Spleen (tissue), 7 donors: ENCODE measurements at regions not wholly inside any gene's neighbourhood (a gene's known extent, or its start where the extent isn't known, plus 50 kb on each side); places are given as distances from the start of the nearest gene placed in this dataset.

ENCODE experiments used
- POLR2A ChIP-seq, 3 donors: fragments of 450-650 bp; IDR thresholded peaks; one replicate each; pipeline ENCODE4 v1.5.1; 2017; ENCODE audit warnings: antibody characterized with exemption in 3 of 3, mild to moderate bottlenecking in 1 of 3
- POLR2AphosphoS5 ChIP-seq, 3 donors: sonication (generic); formaldehyde crosslinking; IDR thresholded peaks; one replicate each; pipeline ENCODE4 v1.5.1; 2017; ENCODE audit warnings: antibody characterized with exemption in 3 of 3
- TF ChIP-seq, protein P1 (sequence below), 11 experiments: fragments of 200-600 bp in 7 of 11; fragments of 450-650 bp in 4 of 11; sonication (generic) in 4 of 11; IDR thresholded peaks in 8 of 11; conservative IDR thresholded peaks in 3 of 11; 1 replicate in 7 of 11; 2 replicates in 4 of 11; pipeline versions ENCODE4 v1.4.0 to v1.8.0; 2016 to 2021; ENCODE audit warnings: antibody characterized with exemption in 11 of 11, inconsistent platforms in 4 of 11, mild to moderate bottlenecking in 1 of 11
- donor health status: DM: no; HTN: no; CAD: no; lungs with moderate emphysema.
- donor health status: DM: no; HTN: no; CAD: no.
- donor health status: DM: no; HTN: no; CAD: no.

DNA sequence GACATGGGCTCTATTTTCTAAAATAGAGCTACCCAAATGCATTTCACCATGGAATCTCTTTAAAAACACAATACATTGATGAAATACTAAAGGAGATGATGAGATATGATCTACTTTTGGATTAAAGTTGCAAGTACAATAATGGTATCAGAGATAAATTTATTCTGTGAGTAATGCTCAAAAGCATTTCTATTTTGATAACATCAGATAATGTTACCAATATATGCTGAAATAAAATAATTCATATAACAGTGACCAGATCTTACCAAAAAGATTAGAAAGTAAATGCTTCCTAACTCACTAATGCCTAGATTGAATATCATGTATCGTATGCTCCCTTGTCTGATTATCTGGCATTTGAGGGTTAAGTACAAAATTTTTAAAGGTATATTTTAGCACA lies 761.8 kb upstream of the ZNF608 start:
- no peak for TF ChIP-seq POLR2A (IDR thresholded peaks at IDR 0.05)
- TF ChIP-seq, protein P1, sequence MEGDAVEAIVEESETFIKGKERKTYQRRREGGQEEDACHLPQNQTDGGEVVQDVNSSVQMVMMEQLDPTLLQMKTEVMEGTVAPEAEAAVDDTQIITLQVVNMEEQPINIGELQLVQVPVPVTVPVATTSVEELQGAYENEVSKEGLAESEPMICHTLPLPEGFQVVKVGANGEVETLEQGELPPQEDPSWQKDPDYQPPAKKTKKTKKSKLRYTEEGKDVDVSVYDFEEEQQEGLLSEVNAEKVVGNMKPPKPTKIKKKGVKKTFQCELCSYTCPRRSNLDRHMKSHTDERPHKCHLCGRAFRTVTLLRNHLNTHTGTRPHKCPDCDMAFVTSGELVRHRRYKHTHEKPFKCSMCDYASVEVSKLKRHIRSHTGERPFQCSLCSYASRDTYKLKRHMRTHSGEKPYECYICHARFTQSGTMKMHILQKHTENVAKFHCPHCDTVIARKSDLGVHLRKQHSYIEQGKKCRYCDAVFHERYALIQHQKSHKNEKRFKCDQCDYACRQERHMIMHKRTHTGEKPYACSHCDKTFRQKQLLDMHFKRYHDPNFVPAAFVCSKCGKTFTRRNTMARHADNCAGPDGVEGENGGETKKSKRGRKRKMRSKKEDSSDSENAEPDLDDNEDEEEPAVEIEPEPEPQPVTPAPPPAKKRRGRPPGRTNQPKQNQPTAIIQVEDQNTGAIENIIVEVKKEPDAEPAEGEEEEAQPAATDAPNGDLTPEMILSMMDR (IDR thresholded peaks at IDR 0.05 in 8 of 11, conservative IDR thresholded peaks at IDR 0.05 in 3 of 11) = no peak
- no peak for TF ChIP-seq POLR2AphosphoS5 (IDR thresholded peaks at IDR 0.05)
